Suppressor macrophage treated with lipopolysaccharide for 1 hour (primary cell): ENCODE measurements at regions not wholly inside any gene's neighbourhood (a gene's known extent, or its start where the extent isn't known, plus 50 kb on each side); places are given as distances from the start of the nearest gene placed in this dataset.
"Not testable (repeated sequence)": the region's sequence is repeated elsewhere in the genome, so short reads cannot be mapped to it uniquely, and the experiment has no call there.

Source experiments
- DNase-seq, 3 donors: peaks; one replicate each; pipeline ENCODE4 v3.0.0-alpha.2; 2020 to 2022

DNA sequence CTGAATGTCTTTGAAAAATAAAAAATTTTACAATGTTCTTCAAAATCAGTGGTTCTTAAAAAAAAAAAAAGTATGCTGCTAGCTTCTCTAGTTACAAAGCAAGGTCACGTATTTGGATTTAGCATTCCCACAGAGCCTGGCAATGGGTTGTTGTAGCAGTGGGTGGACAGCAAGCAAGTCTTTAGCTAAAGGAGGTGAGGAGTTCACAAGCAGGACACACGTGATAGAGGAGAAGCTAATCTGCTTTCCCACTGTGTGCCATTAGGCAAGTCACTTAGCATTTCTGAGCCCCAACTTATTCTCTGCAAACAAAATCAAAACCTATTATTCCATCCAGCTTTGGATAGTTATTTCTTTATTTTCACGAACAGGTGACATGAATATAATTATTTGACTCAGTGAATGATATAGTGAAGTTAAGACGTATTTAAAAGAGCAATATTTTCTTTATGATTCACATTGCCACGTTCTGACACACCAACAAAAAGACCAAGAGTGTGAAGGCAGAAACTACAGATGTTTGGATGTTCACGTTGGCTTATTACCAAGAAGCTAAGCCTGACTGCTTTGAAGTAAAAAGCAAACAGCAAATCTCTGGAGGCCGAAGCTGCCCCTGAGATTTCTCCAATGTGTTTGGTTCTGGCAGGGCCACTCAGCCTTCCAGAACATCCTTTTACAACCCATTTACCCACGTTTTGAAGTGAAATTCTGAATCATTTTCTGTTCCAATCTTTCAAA is 612.1 kb upstream of the CDH6 start:
- DNase-seq: no peak

DNA sequence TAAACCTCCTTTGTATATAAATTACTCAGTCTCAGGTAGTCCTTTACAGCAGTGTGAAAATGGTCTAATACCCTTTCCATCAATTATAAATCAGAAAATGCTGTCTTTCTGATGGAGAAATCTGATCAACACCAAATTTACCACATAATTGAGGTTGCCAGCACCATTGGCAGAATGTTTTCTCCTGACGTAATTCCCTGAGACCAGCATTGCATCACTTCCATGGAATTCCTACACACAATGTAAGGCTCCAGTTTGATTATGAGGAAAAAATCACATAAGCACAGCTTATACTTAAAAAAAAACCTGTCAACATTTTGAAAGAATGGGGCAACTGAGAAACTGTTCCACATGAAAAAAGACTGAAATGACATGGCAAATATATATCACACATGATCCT is 618.7 kb upstream of the CDH6 start:
- DNase-seq: no peak

DNA sequence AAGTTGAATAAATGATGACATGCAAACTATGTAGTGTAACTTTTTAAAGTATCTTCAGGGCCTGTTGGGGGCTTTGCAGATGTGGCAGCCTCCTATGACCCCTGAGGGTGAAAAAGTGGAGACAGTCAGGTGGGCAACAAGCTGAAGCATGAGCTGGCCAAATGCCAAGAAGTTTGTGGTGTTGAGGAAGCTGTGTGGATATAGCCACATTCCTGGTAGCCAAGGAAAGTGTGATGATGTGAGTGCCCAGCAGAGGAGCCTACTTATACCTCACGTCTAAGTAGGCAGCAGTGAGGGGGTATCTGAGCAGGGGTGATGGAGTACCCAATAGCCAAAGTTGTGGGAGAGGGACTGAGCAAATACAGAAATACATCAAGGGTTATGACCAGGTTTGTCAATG is 621.2 kb upstream of the CDH6 start:
- no peak for DNase-seq

DNA sequence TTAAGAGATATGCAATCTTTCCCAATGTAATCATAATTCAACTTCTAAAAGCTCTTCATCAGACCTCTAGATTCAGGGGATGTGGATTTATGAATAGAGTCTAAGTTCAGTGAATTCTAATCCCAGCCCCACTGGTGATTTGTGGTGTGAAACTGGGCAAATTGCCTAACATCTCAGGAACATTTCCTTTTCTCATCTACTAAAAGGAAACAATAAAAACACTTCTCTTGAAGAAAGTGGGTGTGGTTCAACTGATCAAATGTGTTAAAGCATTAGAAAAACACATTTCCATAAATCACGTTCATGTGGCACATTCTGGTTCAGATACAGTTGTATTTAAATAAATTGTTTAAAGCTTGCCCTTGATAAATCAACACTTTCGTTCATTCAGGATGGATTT is 631.7 kb upstream of the CDH6 start:
- DNase-seq: no peak

DNA sequence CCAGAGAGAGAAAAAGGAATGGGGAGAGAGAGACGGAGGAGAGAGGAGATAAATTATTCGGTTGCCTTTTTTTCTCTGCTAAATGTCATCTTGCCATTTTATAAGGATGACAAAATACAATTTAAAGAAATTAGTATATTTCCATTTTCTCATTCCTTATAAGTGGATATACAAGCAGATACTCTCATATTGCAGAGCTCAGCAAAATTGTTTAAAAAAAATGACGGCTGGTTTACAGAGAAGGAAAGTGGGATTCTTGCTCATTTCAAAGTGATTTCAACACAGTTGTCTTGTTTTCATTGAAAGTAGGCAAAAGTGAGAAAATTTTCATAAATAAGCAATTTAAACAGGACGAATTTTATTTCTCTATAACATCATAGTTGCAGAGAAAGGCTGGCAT is 641.9 kb upstream of the CDH6 start:
- no peak for DNase-seq

DNA sequence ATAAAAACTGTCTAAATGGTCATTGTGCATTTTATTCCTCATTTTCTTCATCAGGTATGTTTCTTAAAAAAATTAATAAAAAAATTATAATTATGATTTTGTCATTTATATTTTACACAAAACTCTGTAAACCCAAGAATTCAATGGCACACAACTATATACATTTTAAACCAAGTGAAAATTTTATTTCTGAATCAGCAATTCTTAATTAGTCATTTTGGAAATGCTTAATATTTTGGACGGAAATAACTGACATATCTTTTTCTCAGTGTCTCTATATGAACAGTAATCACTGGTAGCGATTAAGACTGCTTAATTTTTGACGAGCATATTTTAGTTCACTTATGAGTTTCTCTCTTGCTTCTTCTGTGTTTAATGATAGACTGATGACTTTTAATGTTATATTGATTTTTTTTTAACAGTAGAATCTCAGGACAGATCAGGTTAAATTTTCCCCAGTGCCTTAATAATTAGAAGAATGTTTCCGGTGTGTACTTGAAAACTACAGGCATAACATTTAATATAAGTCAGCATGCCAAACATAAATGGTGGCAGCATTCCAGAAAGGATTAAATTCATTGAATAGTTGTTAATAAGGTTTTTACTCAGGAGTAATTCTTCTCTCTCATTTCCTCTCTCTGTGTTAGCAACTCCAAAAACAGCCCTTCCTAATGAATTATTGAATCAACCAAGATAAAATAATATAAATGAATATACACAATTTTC is 644.7 kb upstream of the CDH6 start:
- DNase-seq: no peak

DNA sequence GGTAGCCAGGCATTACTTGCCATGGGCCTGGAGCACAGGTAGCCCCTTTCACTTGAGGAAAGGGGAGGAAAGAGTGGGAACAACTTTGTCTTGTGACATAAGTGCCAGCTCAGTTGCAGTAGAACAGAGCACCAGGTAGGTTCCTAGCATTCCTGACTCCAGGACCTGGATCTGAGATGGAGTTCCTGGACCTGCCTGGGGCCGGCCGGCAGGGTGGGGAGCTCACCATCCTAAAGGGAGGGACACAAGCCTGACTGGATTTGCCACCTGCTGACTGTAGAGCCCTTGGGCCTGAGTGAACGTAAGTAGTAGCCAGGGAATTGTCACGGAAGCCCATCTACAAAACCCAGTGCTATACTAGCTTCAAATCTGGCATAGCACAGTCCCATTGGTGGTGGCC is 653.3 kb upstream of the CDH6 start:
- DNase-seq: no peak

DNA sequence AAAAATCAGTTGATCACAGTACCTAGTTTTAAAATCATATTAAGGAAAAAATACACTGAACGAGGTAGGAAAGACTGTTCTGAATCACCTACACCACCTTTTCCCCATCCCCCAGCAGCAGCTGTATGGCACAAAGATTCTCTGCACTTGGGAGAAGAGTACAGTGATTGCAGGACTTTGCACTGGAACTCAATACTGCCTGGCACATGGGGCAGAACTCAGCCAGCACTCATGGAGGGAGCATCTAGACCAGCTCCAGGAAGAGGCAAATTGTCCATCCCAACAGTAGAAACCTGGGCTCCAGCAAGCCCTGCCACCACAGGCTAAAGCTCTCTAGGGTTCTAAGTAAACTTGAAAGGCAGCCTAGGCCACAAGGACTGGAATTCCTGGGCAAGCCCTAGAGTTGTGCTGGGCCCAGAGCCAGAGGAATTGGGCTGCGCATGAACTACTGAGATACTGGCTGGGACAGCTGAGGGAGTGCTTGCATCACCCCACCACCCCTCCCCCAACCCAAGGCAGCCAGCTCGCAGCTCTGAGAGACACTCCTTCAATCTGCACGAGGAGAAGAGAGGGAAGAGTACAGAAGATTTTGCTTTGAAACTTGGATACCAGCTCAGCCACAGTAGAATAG is 654.4 kb upstream of the CDH6 start:
- DNase-seq: no peak

DNA sequence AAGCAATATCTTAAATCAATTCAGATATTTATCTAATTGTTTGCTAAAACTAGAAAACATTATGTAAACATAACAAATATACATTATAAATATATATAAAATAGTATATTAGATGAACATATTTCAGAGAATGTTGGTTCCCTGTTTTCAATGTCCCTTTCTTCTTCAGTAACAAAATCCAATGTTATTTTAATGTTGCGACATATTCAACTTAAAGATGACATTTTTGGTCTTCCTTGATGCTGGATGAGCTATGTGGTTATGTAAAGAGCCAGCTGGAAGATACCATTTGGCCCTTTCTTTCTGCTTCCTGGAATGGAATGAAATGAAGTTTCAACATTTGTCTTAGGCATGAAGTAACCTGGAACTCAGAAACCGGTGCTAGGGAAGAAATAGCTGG is 668.1 kb upstream of the CDH6 start:
- no peak for DNase-seq

DNA sequence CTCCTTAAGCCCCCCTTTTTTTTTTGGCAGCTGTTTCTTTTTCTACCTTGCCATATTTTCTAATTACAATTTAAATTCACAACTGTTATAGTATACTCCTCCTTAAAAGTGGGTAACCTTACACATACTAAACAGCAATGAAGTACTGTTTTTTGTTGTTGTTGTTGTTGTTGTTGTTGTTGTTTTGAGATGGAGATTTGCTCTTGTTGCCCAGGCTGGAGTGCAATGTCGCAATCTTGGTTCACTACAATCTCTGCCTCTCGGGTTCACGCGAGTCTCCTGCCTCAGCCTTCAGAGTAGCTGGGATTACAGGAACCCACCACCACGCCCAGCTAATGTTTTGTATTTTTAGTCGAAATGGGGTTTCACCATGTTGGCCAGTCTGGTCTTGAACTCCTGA is 669.1 kb upstream of the CDH6 start:
- DNase-seq: no peak

DNA sequence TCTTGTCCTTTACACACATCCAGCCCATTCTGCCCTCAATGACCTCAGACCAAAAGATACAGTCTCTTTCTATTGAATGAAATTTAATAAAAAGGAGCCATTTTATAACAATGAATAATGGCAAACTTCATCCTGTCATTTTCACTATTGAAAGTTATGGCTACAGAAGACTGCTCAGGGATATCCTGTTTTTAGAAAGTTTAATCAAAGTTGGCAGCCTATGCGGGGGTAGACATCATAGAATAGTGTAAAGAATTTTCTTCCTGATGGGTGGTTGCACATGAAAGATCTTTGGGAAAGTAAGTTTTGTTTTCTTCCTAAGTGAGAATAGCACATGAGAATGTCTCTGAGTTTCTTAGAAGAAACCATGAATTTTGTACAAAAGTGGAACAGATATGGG is 670.4 kb upstream of the CDH6 start:
- no peak for DNase-seq

DNA sequence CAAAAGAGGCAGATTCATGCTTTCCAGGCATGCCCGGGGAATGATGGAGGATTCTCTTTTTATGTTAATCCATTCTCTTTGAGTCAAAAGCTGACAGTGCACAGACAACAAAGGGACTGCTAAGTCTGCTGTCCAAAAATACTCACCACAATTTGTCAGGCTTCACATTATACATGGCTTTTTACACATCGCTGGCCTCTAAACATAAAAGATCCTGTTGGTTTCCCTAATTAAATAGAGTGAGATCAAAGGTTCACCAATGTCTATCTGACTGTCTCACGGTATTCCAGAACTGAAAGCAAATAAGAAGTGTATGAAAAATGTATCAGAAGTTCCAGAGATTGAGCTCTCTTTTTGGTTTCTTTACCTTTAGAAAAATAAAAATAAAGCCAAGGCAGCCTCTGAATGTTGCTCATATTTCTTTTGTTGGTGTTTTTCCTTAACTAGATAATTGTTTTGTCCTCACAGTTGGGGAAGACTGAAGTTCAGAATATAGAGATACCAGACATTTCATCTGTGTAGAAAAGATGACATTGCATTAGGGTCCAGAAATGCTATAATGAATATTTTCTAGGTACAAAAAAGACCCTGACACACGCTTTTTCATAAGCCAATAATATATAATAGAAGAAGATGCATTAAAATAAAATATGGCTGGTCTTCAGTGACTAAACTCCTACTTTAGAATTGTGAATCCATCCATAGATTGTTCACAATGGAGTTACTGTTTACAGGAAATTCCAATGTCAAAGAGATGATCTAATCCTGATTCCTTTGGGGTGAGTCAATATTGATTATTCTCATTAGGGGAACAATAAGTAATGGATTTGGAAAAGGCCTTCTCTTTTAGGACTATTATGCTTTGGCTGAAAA is 688.2 kb upstream of the CDH6 start:
- DNase-seq: no peak

DNA sequence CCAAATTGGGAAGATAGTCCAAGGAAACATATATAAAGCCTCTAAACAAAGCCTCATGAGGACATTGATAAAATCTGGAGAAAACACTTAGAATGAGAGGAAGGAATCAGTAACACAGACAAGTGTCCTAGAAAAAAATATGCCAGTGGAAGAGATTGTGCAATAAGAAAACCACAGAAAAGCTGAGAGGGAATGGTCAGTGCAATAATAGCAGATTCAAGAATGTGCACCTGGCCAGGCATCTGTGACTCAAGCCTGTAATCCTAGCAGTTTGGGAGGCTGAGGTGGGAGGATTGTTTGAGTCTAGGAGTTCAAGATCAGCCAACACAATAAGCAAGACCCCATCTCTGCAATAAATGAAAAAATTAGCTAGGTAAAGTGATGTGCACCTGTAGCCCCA is 691.2 kb upstream of the CDH6 start:
- no peak for DNase-seq

DNA sequence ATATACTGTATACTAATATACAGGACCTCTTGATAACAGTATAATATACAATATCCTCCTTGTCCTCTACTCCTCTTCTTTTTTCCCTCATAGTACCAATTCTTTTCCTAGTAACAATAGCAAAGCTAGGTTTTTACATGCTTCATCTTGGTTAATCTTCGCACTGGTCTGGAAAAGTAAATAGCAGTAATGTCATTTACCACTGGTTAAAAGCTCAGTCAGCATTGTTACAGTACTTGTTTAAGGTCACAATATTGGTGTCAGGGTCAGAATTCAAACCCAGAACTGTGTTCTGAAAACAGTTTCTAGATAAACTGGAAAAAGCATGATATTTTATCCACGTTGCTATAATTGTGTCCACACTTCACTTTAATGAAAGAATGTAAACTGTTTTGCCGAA is 692.4 kb upstream of the CDH6 start:
- DNase-seq: no peak

DNA sequence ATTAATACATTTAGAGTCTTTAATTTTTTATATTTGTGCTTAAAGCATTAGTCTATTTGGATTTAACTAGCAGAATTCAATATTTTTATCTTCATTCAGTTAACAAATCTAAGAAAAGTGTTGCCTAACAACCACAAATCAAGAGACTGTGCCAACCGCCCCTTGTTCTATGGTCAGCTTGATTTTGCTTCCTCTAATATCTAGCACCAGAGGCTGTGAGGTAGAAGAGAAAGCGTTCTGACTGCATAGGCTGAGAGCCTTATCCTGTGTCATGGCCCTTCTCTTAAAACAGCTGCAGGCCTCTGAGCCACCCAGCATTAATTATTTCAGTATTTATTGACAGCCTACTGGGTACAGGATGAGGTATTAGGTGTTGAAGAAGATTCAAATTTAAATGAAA is 693.0 kb upstream of the CDH6 start:
- no peak for DNase-seq

DNA sequence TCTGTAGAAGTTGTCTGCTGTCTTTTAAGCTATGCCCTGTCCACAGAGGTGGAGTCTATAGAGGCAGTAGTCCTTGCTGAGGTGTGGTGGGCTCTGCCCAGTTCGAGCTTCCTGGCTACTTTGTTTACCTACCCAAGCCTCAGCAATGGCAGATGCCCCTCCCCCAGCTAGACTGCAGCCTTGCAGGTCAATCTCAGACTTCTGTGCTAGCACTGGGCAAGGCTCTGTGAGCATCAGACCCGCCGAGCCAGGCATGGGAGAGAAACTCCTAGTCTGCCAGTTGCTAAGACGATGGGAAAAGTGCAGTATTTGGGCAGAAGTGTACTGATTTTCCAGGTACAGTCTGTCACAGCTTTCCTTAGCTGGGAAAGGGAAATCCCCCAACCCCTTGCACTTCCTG is 694.1 kb upstream of the CDH6 start:
- DNase-seq: no peak

DNA sequence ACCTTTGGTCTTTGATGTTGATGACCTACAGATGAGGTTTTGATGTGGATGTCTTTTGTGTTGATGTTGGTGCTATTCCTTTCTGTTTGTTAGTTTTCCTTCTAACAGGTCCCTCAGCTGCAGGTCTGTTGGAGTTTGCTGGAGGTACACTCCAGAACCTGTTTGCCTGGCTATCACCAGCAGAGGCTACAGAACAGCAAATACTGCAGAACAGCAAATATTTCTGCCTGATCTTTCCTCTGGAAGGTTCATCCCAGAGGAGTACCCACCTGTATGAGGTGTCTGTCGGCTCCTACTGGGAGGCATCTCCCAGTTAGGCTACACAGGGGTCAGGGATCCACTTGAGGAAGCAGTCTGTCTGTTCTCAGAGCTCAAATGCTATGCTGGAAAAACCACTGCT is 694.5 kb upstream of the CDH6 start:
- DNase-seq: no peak

DNA sequence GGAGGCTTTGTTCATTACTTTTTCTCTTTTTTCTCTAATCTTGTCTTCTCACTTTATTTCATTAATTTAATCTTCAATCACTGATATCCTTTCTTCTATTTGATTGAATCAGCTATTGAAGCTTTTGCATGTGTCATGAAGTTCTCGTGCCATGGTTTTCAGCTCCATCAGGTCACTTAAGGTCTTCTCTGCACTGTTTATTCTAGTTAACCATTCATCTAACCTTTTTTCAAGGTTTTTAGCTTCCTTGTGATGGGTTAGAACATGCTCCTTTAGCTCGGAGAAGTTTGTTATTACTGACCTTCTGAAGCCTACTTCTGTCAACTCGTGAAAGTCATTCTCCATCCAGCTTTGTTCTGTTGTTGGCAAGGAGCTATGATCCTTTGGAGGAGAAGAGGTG is 695.0 kb upstream of the CDH6 start:
- not testable (repeated sequence) for DNase-seq

DNA sequence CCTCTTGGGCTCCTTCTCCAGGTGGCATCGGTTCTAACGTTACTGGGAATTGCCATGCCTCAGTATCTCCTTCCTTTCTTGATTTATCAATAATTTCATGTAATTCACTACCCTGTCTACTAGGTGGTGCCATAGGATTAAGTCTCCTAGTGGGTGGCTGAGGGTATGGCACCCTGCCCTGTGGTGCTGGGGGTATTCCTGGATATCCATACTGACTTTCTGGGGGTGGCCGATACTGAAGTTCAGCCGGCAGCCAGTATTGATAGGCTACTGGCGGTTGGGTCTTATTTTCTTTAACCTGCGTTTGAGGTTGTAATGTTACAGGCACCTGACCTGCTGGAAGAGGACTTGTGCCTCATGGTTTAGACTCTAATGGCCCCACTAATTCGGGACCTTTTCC is 699.4 kb upstream of the CDH6 start:
- not testable (repeated sequence) for DNase-seq

DNA sequence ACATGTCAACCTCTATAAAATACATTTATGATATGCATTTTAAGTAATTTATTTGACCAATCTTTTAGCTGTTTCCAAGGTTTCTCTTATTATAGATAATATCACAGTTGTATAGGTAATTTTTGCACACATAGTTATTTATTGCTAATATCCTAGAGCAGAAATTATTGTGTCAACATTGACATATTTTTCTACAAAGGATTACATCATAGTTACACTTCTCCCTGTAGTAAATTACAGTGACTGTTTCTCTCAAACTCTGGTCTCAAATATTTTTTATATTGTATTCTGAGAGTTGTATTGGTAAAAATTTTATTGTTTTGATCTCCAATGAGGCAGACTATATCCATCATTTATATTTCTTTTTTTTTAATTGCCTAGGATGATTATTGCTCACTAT is 714.4 kb upstream of the CDH6 start:
- no peak for DNase-seq

DNA sequence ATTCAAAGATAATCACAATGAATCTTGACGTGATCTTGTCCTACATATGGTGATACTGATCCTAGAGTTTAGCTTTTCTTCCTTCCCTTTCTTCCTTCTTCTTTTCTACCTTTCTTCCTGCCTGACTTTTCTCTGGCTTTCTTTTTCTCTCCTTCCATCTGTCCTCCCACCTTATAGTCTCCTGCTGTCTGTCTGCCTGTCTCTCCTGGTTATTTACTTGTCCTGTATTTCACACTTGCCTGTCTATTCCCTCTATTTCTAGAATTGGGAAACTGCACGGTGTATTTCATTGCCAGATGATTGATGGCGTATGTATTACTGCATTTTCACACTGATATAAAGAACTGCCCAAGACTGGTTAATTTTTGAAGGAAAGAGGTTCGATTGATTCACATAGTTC is 718.1 kb upstream of the CDH6 start:
- DNase-seq: no peak

DNA sequence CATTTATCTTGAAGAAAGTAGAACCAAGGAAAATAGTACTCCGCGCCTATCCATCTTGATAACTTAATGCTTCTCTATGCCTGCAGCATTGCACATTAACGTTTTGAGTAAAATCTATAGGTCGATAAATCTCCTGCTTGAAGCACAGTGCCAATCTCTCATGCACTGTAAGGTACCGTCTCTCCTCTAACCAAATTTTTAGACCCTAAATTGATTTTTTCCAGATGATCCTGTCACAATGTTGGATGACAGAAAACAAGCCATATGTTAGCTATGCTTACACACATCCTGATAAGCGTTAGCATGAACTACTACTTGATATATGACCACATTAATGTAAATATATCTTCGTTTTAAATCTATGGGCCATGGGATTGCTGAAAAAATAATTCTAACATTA is 723.8 kb upstream of the CDH6 start:
- no peak for DNase-seq

DNA sequence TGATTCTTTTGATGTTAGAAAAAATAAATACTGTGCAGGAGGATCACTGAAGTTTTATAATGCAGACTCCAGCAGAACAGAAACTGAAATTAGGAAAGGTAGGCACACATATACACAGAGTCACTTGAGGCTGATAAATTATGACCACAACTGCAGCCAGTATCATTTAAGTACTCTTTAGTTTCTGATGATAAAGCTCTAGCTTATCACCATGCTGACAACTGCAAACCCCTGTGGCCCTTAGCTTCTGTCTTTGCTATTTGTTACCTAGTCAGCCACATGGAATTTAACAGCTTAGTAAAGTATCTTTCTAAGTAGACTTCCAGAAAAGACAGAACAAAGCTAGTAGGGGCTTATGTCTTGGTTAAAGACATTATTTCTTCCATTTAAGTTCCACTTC is 734.8 kb upstream of the CDH6 start:
- no peak for DNase-seq
